Spleen (tissue), 11 donors: ENCODE measurements at regions not wholly inside any gene's neighbourhood (a gene's known extent, or its start where the extent isn't known, plus 50 kb on each side); places are given as distances from the start of the nearest gene placed in this dataset.

Source experiments
- DNase-seq: peaks from one replicate; pipeline ENCODE4 v3.0.0-alpha.2; 2020
- H3K27ac ChIP-seq, 8 donors: fragments of 200-600 bp; sonication (generic) in 7 of 8; 1 replicate in 4 of 8; 2 replicates in 4 of 8; pipeline versions ENCODE4 v1.5.0 to v1.8.0; 2016 to 2021; ENCODE audit warnings: inconsistent platforms in 4 of 8, mild to moderate bottlenecking in 4 of 8, moderate library complexity in 1 of 8
- H3K27me3 ChIP-seq, 7 donors: fragments of 200-600 bp; sonication (generic) in 6 of 7; replicated peaks in 1 of 7; 1 replicate in 4 of 7; 2 replicates in 3 of 7; pipeline versions ENCODE4 v1.5.0 to v1.8.0; 2016 to 2021; ENCODE audit warnings: inconsistent platforms in 3 of 7, mild to moderate bottlenecking in 1 of 7
- H3K36me3 ChIP-seq, 6 donors: fragments of 200-600 bp; sonication (generic) in 5 of 6; 1 replicate in 4 of 6; 2 replicates in 2 of 6; pipeline versions ENCODE4 v1.5.0 to v1.8.0; 2016 to 2021; ENCODE audit warnings: inconsistent platforms in 2 of 6
- H3K4me1 ChIP-seq, 6 donors: fragments of 200-600 bp; sonication (generic) in 5 of 6; 1 replicate in 3 of 6; 2 replicates in 3 of 6; pipeline versions ENCODE4 v1.5.0 to v1.8.0; 2016 to 2021; ENCODE audit warnings: inconsistent platforms in 3 of 6
- H3K4me3 ChIP-seq, 8 donors: fragments of 200-600 bp; sonication (generic) in 7 of 8; 1 replicate in 4 of 8; 2 replicates in 4 of 8; pipeline versions ENCODE4 v1.5.0 to v1.8.0; 2016 to 2021; ENCODE audit warnings: inconsistent platforms in 4 of 8, mild to moderate bottlenecking in 4 of 8, moderate library complexity in 2 of 8
- H3K9me3 ChIP-seq, 8 donors: fragments of 200-600 bp; sonication (generic) in 7 of 8; 1 replicate in 4 of 8; 2 replicates in 4 of 8; pipeline versions ENCODE4 v1.5.0 to v1.8.0; 2016 to 2021; ENCODE audit warnings: inconsistent platforms in 4 of 8
- POLR2A ChIP-seq, 3 donors: fragments of 450-650 bp; IDR thresholded peaks; one replicate each; pipeline ENCODE4 v1.5.1; 2017; ENCODE audit warnings: antibody characterized with exemption in 3 of 3, mild to moderate bottlenecking in 1 of 3
- POLR2AphosphoS5 ChIP-seq, 3 donors: sonication (generic); formaldehyde crosslinking; IDR thresholded peaks; one replicate each; pipeline ENCODE4 v1.5.1; 2017; ENCODE audit warnings: antibody characterized with exemption in 3 of 3
- WGBS, 5 donors: extraction: QIAGEN DNeasy Blood & Tissue Kit in 3 of 5; methylation state at CpG; one replicate each; pipeline versions ENCODE4 v1.1.5 to v1.1.7; 2013 to 2018; 5-methylcytosine and 5-hydroxymethylcytosine counted together
- intact Hi-C: fragments of 100-400 bp; cut with DNase I; formaldehyde crosslinking; loops from one replicate; pipeline ENCODE4 v1.15.0; 2023; ENCODE audit warnings: low total_unique reads
- TF ChIP-seq, protein P1 (sequence below), 11 experiments: fragments of 200-600 bp in 7 of 11; fragments of 450-650 bp in 4 of 11; sonication (generic) in 4 of 11; IDR thresholded peaks in 8 of 11; conservative IDR thresholded peaks in 3 of 11; 1 replicate in 7 of 11; 2 replicates in 4 of 11; pipeline versions ENCODE4 v1.4.0 to v1.8.0; 2016 to 2021; ENCODE audit warnings: antibody characterized with exemption in 11 of 11, inconsistent platforms in 4 of 11, mild to moderate bottlenecking in 1 of 11
- donor health status: healthy with polysubstance abuse.
- donor health status: DM: no; HTN: no; CAD: no; lungs with moderate emphysema.
- donor health status: DM: no; HTN: no; CAD: no.
- donor health status: Bipolar disorder and iron deficiency.
- donor health status: healthy.
- donor health status: DM: no; HTN: no; CAD: no.
- donor health status: DM: yes; HTN: yes; CAD: no.

GRCh38 chr5:125829349-125829748 is 593.9 kb upstream of the GRAMD2B start:
- WGBS, 5 donors, result 49 to 74% (median 62%) methylated on average over 4 of the region's 4 CpGs
- intact Hi-C loops, result no loop called here

DNA sequence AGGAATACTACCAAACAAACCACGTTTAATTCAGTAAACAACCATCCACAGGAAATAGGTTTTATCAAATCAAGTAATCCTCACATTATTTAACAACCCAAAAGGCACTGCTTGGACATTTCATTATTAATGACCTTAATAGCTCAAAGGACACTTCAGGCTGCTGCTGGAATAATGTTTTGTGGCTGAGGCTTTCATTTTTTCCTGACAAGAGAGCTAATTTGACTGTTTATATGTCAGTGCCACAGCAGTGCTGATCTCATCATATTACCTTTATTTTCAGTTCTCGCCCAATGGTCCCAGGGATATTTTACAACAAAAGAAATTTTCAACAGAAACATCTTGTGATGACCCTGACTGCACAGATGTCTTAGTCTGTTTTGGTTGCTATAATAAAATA is 589.8 kb upstream of the GRAMD2B start:
- no peak overlapping the region for H3K4me3 ChIP-seq
- H3K36me3 ChIP-seq, result no peaks in the 10 kb centered on the region
- H3K4me1 ChIP-seq, result peaks cover 0 to 9% (median 4%) of the 10 kb centered on the region in 6 donors
- intact Hi-C loops, result no loop called here
- no peak for DNase-seq
- WGBS, 5 donors, result 53 to 62% (median 55%) methylated on average over 2 of the region's 2 CpGs
- H3K27me3 ChIP-seq, result no peaks in the 10 kb centered on the region
- H3K27ac ChIP-seq, result no peak overlapping the region
- TF ChIP-seq, protein P1, sequence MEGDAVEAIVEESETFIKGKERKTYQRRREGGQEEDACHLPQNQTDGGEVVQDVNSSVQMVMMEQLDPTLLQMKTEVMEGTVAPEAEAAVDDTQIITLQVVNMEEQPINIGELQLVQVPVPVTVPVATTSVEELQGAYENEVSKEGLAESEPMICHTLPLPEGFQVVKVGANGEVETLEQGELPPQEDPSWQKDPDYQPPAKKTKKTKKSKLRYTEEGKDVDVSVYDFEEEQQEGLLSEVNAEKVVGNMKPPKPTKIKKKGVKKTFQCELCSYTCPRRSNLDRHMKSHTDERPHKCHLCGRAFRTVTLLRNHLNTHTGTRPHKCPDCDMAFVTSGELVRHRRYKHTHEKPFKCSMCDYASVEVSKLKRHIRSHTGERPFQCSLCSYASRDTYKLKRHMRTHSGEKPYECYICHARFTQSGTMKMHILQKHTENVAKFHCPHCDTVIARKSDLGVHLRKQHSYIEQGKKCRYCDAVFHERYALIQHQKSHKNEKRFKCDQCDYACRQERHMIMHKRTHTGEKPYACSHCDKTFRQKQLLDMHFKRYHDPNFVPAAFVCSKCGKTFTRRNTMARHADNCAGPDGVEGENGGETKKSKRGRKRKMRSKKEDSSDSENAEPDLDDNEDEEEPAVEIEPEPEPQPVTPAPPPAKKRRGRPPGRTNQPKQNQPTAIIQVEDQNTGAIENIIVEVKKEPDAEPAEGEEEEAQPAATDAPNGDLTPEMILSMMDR (IDR thresholded peaks at IDR 0.05 in 8 of 11, conservative IDR thresholded peaks at IDR 0.05 in 3 of 11), result no peak
- TF ChIP-seq POLR2A (IDR thresholded peaks at IDR 0.05) (no peak), POLR2AphosphoS5 (IDR thresholded peaks at IDR 0.05) (no peak)
- H3K9me3 ChIP-seq, result no peaks in the 10 kb centered on the region

More at GRCh38 chr5:125829349-125829748, 593.9 kb upstream of the GRAMD2B start:
- no peak for TF ChIP-seq POLR2AphosphoS5 (IDR thresholded peaks at IDR 0.05)
- TF ChIP-seq, protein P1 (IDR thresholded peaks at IDR 0.05 in 8 of 11, conservative IDR thresholded peaks at IDR 0.05 in 3 of 11), result no peak
- no peak for TF ChIP-seq POLR2A (IDR thresholded peaks at IDR 0.05)
- H3K4me1 ChIP-seq, result no peaks in the 10 kb centered on the region
- H3K4me3 ChIP-seq, result no peak overlapping the region
- no peak for DNase-seq
- peaks cover 0 to 5% (median 0%) of the 10 kb centered on the region in 8 donors for H3K9me3 ChIP-seq
- H3K27me3 ChIP-seq, result no peaks in the 10 kb centered on the region
- no peaks in the 10 kb centered on the region for H3K36me3 ChIP-seq
- no peak overlapping the region for H3K27ac ChIP-seq

DNA sequence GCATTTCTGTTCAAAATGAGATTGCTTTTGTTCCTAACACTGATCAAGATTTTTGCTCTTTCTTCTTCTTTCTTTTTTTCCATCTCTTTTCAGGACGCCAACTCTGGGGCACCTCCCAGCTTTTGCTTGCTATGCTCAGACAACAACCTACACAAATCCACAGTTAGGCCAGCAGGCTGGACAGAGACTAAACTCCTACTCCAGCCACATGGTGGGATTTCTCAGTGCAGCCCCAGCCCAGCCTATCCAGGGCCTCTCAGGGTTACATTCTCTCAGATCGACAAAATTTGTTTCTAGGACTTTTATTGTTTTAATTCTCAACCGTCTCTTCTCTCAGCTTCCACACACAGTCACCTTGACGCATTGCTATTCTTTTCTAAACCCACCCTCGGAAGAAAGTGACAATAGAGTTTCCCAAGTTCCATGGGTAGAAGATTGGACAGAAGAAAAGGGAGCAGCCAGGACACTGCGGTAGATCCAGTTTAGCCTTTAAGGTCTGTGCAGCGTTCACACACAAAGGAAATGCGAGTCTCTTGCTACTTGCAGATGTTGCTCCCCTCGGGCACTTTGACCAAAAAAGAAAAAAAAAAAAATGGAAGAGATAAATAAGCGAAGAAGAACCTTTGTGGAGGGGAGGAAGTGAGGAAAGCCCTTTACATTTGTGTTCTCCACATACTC is 588.6 kb upstream of the GRAMD2B start:
- intact Hi-C loops, result no loop called here
- DNase-seq, result no peak
- no peaks in the 10 kb centered on the region for H3K27me3 ChIP-seq
- TF ChIP-seq, protein P1 (IDR thresholded peaks at IDR 0.05 in 8 of 11, conservative IDR thresholded peaks at IDR 0.05 in 3 of 11), result no peak
- no peak for TF ChIP-seq POLR2AphosphoS5 (IDR thresholded peaks at IDR 0.05)
- TF ChIP-seq POLR2A (IDR thresholded peaks at IDR 0.05), result no peak
- H3K36me3 ChIP-seq, result no peaks in the 10 kb centered on the region
- peaks cover 0 to 9% (median 4%) of the 10 kb centered on the region in 6 donors for H3K4me1 ChIP-seq
- no peak overlapping the region for H3K27ac ChIP-seq
- 82 to 91% (median 87%) methylated on average over 10 of the region's 10 CpGs for WGBS, 5 donors
- no peak overlapping the region for H3K4me3 ChIP-seq
- H3K9me3 ChIP-seq, result no peaks in the 10 kb centered on the region

DNA sequence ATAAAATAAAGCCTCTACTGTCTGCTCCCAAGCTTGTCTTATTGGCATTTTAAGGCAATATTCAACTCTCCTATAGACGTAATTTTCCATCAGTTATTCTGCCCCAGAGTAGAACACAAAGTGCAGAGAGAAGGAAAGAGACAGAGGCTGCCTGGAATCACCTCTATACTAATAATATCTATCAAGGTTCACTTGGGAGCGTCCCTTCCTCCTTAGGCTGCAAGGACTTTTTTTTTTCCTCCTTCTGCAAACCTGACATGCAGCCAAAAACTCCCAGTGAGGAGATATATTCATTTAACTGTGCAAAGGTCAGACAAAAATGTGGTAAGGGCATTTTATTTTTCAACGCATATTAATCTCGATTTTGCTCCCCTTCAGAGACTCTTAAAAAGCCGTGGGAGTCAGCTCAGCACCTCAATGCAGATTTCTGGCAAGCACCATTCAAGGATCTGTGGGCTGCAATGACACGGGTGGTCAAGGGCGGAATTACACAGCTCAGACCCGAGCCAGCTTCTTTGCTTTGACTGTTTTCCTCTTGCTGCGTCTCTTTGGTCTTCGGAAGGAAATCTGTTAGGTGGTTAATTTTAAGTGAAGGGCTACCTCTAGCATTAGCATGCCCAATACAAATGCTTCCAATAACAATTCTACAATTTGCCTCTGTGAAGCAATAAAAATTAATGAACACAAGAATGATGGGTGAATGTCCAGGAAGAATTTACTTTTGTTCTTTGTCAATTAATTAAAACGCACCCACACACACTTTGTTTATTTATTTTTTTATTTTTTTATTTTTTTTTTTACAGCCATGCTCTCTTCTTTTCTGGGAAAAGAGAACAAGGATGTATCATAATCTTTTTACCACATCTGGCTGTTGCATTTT is 587.7 kb upstream of the GRAMD2B start:
- Histone ChIP-seq H3K9me3 (peaks cover 0 to 2% (median 0%) of the 10 kb centered on the region in 8 donors), H3K27ac (no peak overlapping the region), H3K36me3 (no peaks in the 10 kb centered on the region), H3K4me1 (peaks cover 0 to 9% (median 4%) of the 10 kb centered on the region in 6 donors), H3K27me3 (no peaks in the 10 kb centered on the region), H3K4me3 (no peak overlapping the region)
- intact Hi-C loops, result no loop called here
- TF ChIP-seq, protein P1 (IDR thresholded peaks at IDR 0.05 in 8 of 11, conservative IDR thresholded peaks at IDR 0.05 in 3 of 11), result peak in 9 of 11 experiments; percentile 13 to 52 (median 32)
- TF ChIP-seq POLR2A (IDR thresholded peaks at IDR 0.05) (no peak), POLR2AphosphoS5 (IDR thresholded peaks at IDR 0.05) (no peak)
- 21 to 32% (median 25%) methylated on average over 11 of the region's 11 CpGs for WGBS, 5 donors
- DNase-seq, result no peak
